HEK293T (cell line): ENCODE measurements at regions not wholly inside any gene's neighbourhood (a gene's known extent, or its start where the extent isn't known, plus 50 kb on each side); places are given as distances from the start of the nearest gene placed in this dataset.

Experiments
- CTCF ChIA-PET: fragments of 350-600 bp; formaldehyde crosslinking; extraction: SDS; loops from one replicate; lab custom pipeline; 2021; ENCODE audit warnings: antibody characterized with exemption, inconsistent platforms; lab: Yijun Ruan, JAX
- POLR2A ChIA-PET: fragments of 350-600 bp; formaldehyde crosslinking; extraction: SDS; loops from one replicate; lab custom pipeline; 2020; ENCODE audit warnings: antibody characterized with exemption, inconsistent platforms; lab: Yijun Ruan, JAX
- DNase-seq: peaks from one replicate; pipeline ENCODE4 v3.0.0; 2012; ENCODE audit warnings: mixed read lengths; ENCODE audit errors: extremely low spot score
- ARNT ChIP-seq: fragments of 450-650 bp; IDR thresholded peaks from 2 replicates; pipeline ENCODE4 v1.6.1; 2017; ENCODE audit warnings: mild to moderate bottlenecking
- BHLHE40 ChIP-seq: fragments of 450-650 bp; IDR thresholded peaks from 2 replicates; pipeline ENCODE4 v1.6.1; 2016; ENCODE audit warnings: mild to moderate bottlenecking, moderate library complexity, borderline replicate concordance
- CTBP1 ChIP-seq: fragments of 450-650 bp; IDR thresholded peaks from 2 replicates; pipeline ENCODE4 v1.6.1; 2016; ENCODE audit warnings: borderline replicate concordance
- ELF4 ChIP-seq: fragments of 450-650 bp; IDR thresholded peaks from 2 replicates; pipeline ENCODE4 v1.6.1; 2017; ENCODE audit warnings: antibody characterized with exemption
- FOXA1 ChIP-seq: fragments of 450-650 bp; IDR thresholded peaks from 2 replicates; pipeline ENCODE4 v1.6.1; 2016; ENCODE audit warnings: mild to moderate bottlenecking
- FOXK2 ChIP-seq: fragments of 450-650 bp; IDR thresholded peaks from 2 replicates; pipeline ENCODE4 v1.6.1; 2016; ENCODE audit warnings: mild to moderate bottlenecking
- FOXM1 ChIP-seq: fragments of 450-650 bp; IDR thresholded peaks from 2 replicates; pipeline ENCODE4 v1.6.1; 2017; ENCODE audit warnings: mild to moderate bottlenecking, borderline replicate concordance
- HDGF ChIP-seq: fragments of 450-650 bp; IDR thresholded peaks from 2 replicates; pipeline ENCODE4 v1.6.1; 2017; ENCODE audit warnings: antibody characterized with exemption, borderline replicate concordance
- L3MBTL2 ChIP-seq: fragments of 450-650 bp; conservative IDR thresholded peaks from 2 replicates; pipeline ENCODE4 v1.6.1; 2016; ENCODE audit warnings: mild to moderate bottlenecking
- LEF1 ChIP-seq: fragments of 450-650 bp; IDR thresholded peaks from 2 replicates; pipeline ENCODE4 v1.6.1; 2017; ENCODE audit warnings: mild to moderate bottlenecking, borderline replicate concordance
- NFRKB ChIP-seq: fragments of 450-650 bp; IDR thresholded peaks from 2 replicates; pipeline ENCODE4 v1.6.1; 2016; ENCODE audit warnings: mild to moderate bottlenecking, moderate library complexity
- SP1 ChIP-seq: fragments of 450-650 bp; IDR thresholded peaks from 2 replicates; pipeline ENCODE4 v1.6.1; 2017
- SUZ12 ChIP-seq: fragments of 450-650 bp; IDR thresholded peaks from 2 replicates; pipeline ENCODE4 v1.6.1; 2016; ENCODE audit warnings: mild to moderate bottlenecking
- TARDBP ChIP-seq: fragments of 450-650 bp; IDR thresholded peaks from 2 replicates; pipeline ENCODE4 v1.6.1; 2016
- ZNF384 ChIP-seq: fragments of 450-650 bp; IDR thresholded peaks from 2 replicates; pipeline ENCODE4 v1.6.1; 2016
- TF ChIP-seq, protein P1 (sequence below): fragments of 450-650 bp; IDR thresholded peaks from 2 replicates; pipeline ENCODE4 v1.6.1; 2016

DNA sequence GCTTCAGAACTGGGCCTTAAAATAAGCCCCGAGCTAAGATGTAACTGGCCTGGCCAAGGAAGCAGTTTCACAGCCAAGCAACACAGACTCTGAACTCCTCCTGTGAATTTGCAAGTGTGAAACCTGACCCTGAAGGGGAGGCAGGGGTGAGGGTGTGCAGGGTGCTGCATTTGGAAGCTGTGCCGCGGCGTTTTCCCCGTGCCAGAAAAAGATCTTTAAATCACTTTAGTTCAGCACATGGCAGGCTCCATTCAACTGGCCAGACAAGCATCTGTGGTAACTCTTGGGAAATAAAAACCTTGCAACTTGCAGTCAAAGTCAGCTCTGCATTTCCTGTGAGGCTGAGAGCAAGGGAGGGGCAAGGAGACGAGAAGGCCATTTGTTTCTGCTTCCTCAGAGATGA lies 209.3 kb upstream of the SOX11 start:
- TF ChIP-seq LEF1 (no peak), ELF4 (no peak), CTBP1 (no peak), FOXK2 (no peak), NFRKB (no peak)
- TF ChIP-seq, protein P1, sequence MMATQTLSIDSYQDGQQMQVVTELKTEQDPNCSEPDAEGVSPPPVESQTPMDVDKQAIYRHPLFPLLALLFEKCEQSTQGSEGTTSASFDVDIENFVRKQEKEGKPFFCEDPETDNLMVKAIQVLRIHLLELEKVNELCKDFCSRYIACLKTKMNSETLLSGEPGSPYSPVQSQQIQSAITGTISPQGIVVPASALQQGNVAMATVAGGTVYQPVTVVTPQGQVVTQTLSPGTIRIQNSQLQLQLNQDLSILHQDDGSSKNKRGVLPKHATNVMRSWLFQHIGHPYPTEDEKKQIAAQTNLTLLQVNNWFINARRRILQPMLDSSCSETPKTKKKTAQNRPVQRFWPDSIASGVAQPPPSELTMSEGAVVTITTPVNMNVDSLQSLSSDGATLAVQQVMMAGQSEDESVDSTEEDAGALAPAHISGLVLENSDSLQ = no peak
- POLR2A ChIA-PET = no interaction called here
- no peak for DNase-seq
- CTCF ChIA-PET = no interaction called here

DNA sequence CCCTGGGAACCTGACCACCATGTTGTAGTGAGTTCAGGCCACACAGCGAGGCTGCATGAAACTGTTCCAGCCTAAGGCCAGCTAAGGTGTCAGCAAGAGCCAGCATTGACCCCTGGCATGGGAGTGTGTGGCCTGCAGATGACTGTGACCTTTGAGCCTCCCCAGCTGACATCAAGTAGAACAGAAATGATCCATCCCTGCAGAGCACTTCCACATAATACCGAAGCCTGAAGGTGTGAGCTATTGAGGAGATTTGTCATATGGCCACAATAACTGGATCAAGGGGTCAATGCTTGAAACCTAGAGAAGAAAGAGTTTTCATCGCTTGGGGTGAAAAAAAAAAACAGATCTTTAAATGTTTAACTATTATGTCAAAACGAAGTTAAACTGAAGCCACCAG lies 207.3 kb upstream of the SOX11 start:
- no peak for DNase-seq
- TF ChIP-seq ZNF384 (no peak), FOXK2 (no peak), NFRKB (no peak), SP1 (no peak), HDGF (no peak), L3MBTL2 (no peak), FOXM1 (no peak), FOXA1 (no peak), SUZ12 (no peak), ELF4 (no peak), CTBP1 (no peak), TARDBP (no peak), BHLHE40 (no peak), ARNT (no peak), LEF1 (no peak)
- TF ChIP-seq, protein P1 = no peak
- CTCF ChIA-PET = no interaction called here
- POLR2A ChIA-PET = no interaction called here

DNA sequence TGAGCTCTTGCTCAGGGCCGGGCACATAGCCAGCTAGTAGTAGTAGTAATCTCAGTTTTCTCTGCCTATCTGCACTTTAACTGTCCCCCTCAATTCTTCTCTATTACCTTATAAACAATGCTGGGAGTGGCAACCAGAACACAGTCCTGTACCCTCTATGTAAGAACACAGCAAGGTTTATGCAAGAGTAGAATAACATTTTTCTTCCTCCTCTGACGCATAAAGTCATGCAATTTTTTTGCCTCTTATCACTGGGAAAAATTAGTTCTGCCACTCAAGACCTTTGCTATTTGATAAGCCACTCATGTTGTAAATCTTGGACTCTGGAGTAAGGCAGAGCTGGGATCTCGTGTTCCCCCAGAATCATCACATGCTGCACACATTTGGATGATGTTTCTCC lies 200.7 kb upstream of the SOX11 start:
- CTCF ChIA-PET = no interaction called here
- TF ChIP-seq SP1 (no peak), L3MBTL2 (no peak), CTBP1 (no peak), ARNT (no peak), TARDBP (no peak), BHLHE40 (no peak)
- POLR2A ChIA-PET = no interaction called here
- no peak for DNase-seq

DNA sequence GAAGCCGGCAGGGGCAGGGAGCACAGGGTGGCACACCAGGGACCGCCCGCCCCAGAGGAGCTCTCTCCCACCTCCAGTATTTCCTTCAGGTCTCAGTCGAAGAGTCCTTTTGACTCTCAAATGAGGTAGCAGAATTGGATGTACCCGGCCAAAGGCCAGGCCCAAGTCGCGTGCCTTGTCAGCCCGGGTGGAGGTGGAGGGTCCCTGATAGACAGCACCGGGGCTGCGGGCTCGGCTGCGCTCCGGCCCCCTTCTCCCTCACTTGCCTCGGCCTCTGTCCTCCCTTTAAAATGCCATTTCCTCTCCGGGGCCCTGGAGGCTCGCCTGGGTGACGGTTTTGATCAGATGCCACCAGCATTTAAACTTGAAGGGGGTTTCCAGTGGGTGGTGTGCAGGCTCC lies 198.9 kb upstream of the SOX11 start:
- DNase-seq = no peak
- POLR2A ChIA-PET = no interaction called here
- TF ChIP-seq HDGF (no peak), NFRKB (no peak), FOXA1 (no peak), CTBP1 (no peak), ELF4 (no peak), LEF1 (no peak), FOXM1 (no peak), SP1 (no peak), ARNT (no peak), TARDBP (no peak), FOXK2 (no peak), ZNF384 (no peak), L3MBTL2 (no peak)
- TF ChIP-seq, protein P1 = no peak
- CTCF ChIA-PET = no interaction called here

DNA sequence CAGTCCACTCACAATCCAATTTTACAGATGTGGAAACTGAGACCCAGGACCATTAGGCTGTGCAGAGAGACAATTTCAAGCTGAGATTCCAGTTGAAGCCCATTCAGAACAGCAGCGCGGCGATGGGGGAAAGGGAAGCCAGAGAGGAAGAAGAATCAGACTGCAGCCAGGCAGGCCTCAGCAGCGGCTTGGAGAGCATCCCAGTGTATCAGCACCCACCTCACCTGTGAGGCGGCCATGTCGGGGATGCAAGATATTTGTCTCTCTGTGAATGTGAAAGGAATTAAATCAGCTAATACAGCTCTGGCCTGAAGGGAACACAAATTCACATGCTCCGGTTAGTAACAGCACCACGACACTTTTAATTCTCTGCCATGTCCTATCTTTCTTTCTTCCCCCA lies 198.0 kb upstream of the SOX11 start:
- no peak for DNase-seq
- CTCF ChIA-PET = interaction anchor here (0.6 kb wide), 1 partner anchor 40 kb away, joined by 5 read pairs; no protein-coding TSS in a partner anchor
- TF ChIP-seq SP1 (no peak), TARDBP (no peak), SUZ12 (no peak), FOXK2 (no peak), ELF4 (no peak), LEF1 (no peak), ZNF384 (no peak), CTBP1 (no peak), L3MBTL2 (no peak), HDGF (no peak), NFRKB (no peak), FOXM1 (no peak), BHLHE40 (no peak)
- TF ChIP-seq, protein P1 = no peak
- POLR2A ChIA-PET = no interaction called here

DNA sequence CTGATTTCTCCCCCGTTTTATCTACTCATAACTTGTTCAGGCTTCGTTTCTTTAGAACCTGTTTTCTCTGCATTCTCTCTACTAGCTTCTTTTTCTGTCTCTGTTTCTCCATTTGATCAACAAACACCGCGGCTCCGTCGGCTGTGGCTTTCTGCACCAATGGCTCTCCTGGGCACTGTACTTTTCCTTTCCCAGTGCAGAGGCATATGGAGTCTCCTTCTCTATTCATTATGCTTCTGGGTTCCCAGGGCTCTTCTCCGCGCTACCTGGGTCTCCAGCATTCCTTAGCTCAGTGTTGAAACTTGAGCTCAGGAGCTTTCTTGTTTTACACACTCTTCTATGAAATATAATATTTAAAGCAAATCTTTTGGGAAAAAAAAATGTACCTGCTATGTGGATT lies 196.6 kb upstream of the SOX11 start:
- no peak for DNase-seq
- TF ChIP-seq FOXA1 (no peak), SUZ12 (no peak), HDGF (no peak), NFRKB (no peak), TARDBP (no peak), FOXK2 (no peak), L3MBTL2 (no peak)
- ChIA-PET POLR2A (no interaction called here), CTCF (no interaction called here)
